ENCODE measurements at regions not wholly inside any gene's neighbourhood (a gene's known extent, or its start where the extent isn't known, plus 50 kb on each side); places are given as distances from the start of the nearest gene placed in this dataset.

DNA sequence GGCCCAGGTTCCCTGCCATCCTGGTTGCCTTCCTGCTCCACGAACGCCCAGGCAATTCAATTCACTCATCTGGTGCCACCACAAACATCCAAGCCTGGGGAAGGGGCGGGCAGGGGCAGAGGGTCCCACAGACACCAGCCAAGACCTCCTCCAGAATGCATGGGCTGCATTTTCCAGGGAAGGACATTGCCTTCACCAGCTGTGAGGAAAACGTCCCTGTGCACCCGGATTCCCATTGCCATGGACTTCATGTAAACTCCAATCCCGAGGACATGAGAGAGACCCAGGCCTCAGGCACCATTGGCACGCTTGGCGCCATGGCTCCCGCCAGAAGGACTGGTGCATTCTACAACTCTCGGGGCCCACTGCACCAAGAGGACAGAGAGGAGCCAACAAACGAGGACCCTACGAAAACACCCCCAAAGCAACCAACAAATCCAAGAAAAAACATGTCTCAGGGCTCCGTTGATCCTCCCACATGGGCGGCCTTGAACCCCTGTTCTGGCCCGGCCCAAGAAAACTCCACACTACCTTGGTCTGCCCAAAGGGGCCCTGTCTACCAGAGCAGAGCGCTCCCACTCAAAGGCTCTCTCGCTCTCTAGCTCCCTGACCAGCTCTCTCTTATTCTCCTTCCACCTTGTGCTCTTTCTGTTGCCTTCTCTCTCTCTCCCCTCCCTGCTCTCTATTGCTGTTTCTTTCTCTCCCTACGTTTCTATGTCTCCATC, 183.9 kb downstream of the ALG10 start:
- no peak for DNase-seq
- Histone ChIP-seq H3K4me3 (no peak overlapping the region), H3K36me3 (no peaks in the 10 kb centered on the region), H3K9me3 (peaks cover 0 to 9% (median 0%) of the 10 kb centered on the region in 3 donors), H3K27me3 (no peaks in the 10 kb centered on the region), H3K27ac (no peak overlapping the region), H3K4me1 (no peaks in the 10 kb centered on the region)
- intact Hi-C loops (cut with DNase I; ENCODE audit: low total_unique reads), result no loop called here
- TF ChIP-seq, protein P1, sequence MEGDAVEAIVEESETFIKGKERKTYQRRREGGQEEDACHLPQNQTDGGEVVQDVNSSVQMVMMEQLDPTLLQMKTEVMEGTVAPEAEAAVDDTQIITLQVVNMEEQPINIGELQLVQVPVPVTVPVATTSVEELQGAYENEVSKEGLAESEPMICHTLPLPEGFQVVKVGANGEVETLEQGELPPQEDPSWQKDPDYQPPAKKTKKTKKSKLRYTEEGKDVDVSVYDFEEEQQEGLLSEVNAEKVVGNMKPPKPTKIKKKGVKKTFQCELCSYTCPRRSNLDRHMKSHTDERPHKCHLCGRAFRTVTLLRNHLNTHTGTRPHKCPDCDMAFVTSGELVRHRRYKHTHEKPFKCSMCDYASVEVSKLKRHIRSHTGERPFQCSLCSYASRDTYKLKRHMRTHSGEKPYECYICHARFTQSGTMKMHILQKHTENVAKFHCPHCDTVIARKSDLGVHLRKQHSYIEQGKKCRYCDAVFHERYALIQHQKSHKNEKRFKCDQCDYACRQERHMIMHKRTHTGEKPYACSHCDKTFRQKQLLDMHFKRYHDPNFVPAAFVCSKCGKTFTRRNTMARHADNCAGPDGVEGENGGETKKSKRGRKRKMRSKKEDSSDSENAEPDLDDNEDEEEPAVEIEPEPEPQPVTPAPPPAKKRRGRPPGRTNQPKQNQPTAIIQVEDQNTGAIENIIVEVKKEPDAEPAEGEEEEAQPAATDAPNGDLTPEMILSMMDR (IDR thresholded peaks at IDR 0.05), result no peak

DNA sequence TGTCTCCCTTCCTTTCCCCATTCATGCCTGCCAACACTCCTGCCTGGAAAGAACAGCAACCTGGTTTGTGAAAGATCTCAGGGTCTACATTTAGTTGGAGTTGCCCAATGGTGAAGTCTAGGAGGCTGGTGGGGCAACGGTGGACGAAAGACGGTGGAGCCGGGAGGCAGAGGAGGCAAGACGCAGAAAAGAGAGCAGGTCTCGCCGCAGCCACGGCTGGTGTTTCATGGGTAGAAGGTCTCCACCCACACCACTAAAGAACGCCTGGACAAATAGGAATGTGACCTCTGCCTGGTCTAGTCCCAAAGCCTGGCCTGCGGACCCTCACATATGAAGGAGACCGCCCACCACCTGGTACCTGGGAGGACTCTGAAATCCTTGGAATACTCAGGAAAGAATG, 185.6 kb downstream of the ALG10 start:
- intact Hi-C loops (cut with DNase I; ENCODE audit: low total_unique reads), result no loop called here

DNA sequence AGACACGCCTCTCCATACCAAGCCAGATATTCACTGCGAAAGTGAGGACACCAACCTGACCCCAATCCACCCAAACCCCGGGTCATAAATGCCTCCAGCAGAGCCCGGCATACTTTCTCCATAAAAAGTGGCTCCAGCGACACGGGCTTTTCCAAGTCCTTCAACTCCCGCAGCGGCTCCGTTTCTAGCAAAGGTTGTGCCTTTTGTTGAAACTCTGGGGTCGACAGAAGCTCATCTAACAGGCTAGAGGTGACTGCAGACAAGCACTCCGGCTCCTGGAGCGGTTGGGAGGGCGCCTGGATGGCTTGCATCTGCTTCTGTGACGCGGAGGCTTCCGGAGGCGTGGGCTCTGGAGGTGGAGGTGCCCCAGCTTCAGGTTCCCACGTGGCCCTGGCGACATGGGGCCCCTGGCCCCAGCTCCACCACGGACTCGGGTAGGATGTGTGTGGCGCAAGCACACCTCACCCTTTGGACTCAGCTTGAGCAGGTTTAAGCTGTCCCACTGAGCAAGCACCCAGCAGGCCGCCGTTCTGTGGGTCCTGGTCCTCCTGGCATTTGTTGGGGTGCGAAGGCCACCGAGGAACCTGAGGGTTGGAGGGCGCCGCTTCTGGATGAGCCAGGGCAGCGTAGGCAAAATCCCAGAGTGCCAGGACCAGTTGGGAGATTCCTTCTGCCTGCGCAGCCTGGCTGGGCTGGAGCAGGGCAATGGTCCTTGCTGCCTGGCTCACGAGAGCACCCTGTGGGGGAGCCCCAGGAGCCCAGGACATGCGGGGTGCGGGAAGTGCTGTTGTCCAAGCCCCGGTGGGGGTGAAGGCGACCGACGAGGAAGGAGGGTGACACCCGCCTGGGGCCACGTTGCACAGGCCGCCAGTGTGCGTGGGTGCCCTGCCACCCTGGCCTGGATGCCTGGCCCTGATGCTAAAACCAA, 186.3 kb downstream of the ALG10 start:
- Histone ChIP-seq H3K27ac (no peak overlapping the region), H3K4me1 (no peaks in the 10 kb centered on the region), H3K27me3 (no peaks in the 10 kb centered on the region), H3K36me3 (no peaks in the 10 kb centered on the region), H3K4me3 (no peak overlapping the region), H3K9me3 (peaks cover 0 to 9% (median 0%) of the 10 kb centered on the region in 3 donors)
- no peak for DNase-seq
- TF ChIP-seq, protein P1 (IDR thresholded peaks at IDR 0.05), result no peak
- intact Hi-C loops (cut with DNase I; ENCODE audit: low total_unique reads), result no loop called here

More for the DNA sequence above, 185.6 kb downstream of the ALG10 start:
- TF ChIP-seq, protein P1 (IDR thresholded peaks at IDR 0.05), result no peak
- Histone ChIP-seq H3K27ac (no peak overlapping the region), H3K4me3 (no peak overlapping the region), H3K4me1 (no peaks in the 10 kb centered on the region), H3K9me3 (peaks cover 0 to 9% (median 0%) of the 10 kb centered on the region in 3 donors), H3K27me3 (no peaks in the 10 kb centered on the region), H3K36me3 (no peaks in the 10 kb centered on the region)
- DNase-seq, result no peak

DNA sequence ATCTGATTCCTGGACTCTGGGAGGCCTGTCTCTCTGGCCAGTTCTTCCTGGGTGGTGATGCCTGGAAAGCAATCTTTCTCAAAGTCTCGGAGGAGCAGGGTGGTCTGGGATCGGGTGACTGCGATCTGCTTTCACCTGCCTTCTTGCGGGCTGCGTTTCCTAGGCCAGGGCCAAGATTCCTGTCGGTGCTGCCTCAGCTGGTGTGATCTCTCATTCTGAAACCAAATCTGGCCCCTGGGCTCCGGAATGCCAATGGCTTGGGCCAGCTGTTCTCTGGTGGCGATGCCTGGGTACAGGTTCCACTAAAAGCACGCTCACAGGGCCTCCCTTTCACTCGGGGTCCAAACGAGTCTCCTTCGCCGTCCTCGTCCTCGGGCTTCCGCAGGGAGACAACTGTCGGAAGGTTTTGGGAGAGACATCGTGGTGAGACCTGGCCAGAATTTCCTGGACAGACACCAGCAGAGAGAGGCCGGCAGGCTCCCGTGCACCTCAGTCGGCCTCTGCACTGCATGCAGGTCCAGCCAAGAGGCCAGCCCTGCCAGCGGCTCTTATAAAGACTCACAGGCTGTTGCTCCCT, 187.1 kb downstream of the ALG10 start:
- no peak overlapping the region for H3K4me3 ChIP-seq
- H3K27ac ChIP-seq, result no peak overlapping the region
- H3K27me3 ChIP-seq, result no peaks in the 10 kb centered on the region
- no peaks in the 10 kb centered on the region for H3K4me1 ChIP-seq
- TF ChIP-seq, protein P1 (IDR thresholded peaks at IDR 0.05), result no peak
- H3K36me3 ChIP-seq, result no peaks in the 10 kb centered on the region
- intact Hi-C loops (cut with DNase I; ENCODE audit: low total_unique reads), result no loop called here
- no peak for DNase-seq
- H3K9me3 ChIP-seq, result peaks cover 0 to 9% (median 0%) of the 10 kb centered on the region in 3 donors

DNA sequence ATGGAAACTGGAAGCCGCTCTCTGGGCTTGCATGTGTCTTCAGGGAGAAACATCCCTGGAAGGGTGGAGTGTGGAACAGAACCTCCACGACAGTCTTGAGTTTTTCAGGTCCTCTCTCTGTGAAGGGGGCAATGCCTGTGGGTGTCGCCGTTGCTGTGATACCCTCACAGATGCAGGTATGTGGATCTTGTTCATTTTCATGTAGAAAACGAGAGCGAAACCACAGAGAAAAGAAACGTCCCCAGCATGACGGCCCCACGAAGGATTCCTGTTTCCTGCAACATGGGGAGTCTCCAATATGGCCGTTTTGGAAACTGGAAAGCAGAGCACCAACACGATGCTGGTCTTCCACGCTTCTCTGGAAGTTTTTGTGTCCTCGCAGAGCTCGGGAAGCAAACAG, 187.9 kb downstream of the ALG10 start:
- Histone ChIP-seq H3K9me3 (peaks cover 0 to 9% (median 0%) of the 10 kb centered on the region in 3 donors), H3K4me3 (no peak overlapping the region), H3K27me3 (no peaks in the 10 kb centered on the region), H3K27ac (no peak overlapping the region), H3K4me1 (no peaks in the 10 kb centered on the region), H3K36me3 (no peaks in the 10 kb centered on the region)
- TF ChIP-seq, protein P1 (IDR thresholded peaks at IDR 0.05), result no peak
- intact Hi-C loops (cut with DNase I; ENCODE audit: low total_unique reads), result no loop called here
- no peak for DNase-seq

Measured in tibial artery (tissue), 4 donors.